GM12878 (cell line): ENCODE measurements at regions not wholly inside any gene's neighbourhood (a gene's known extent, or its start where the extent isn't known, plus 50 kb on each side); places are given as distances from the start of the nearest gene placed in this dataset.

Experiments used
- ATAC-seq: fragments of 200-7000 bp; cut with Tn5 transposase; 3 replicates; pipeline ENCODE4 v1.9.1; 2020; ENCODE audit warnings: mild to moderate bottlenecking, moderate library complexity
- BruUV-seq: library from RNA; stranded (reverse); fragments of 400-500 nt; replicated peaks from 2 replicates; lab custom pipeline; 2021; lab: Mats Ljungman, UMichigan
- CTCF ChIA-PET: fragments of 300-600 bp; sonication (Branson Sonifier 250); formaldehyde crosslinking; extraction: SDS; loops from one replicate; lab custom pipeline; 2021; ENCODE audit warnings: inconsistent platforms; lab: Yijun Ruan, JAX
- POLR2A ChIA-PET: fragments of 350-600 bp; formaldehyde crosslinking; extraction: SDS; loops from one replicate; lab custom pipeline; 2021; ENCODE audit warnings: inconsistent platforms; lab: Charles Lee
- RAD21 ChIA-PET: fragments of 300-600 bp; sonication (Branson Sonifier 250); formaldehyde crosslinking; loops from one replicate; lab custom pipeline; 2023; ENCODE audit warnings: antibody characterized with exemption; ENCODE audit not compliant: unreplicated experiment; lab: Charles Lee
- SMC1A ChIA-PET: fragments of 300-600 bp; sonication (Branson Sonifier 250); formaldehyde crosslinking; loops from one replicate; lab custom pipeline; 2023; ENCODE audit not compliant: unreplicated experiment, uncharacterized antibody; lab: Charles Lee
- DNase-seq: peaks from one replicate; pipeline ENCODE4 v3.0.0-alpha.2; 2011; ENCODE audit warnings: low read depth, low spot score
- FAIRE-seq: peaks from 3 replicates; lab custom pipeline; 2011; peaks lifted over from hg19 to GRCh38; lab: Jason Lieb, UNC
- H2AFZ ChIP-seq: 2 replicates; pipeline ENCODE4 v1.6.0; 2011; ENCODE audit warnings: low read depth, low read length, control low read depth; ENCODE audit not compliant: control insufficient read depth
- H3K27ac ChIP-seq: 2 replicates; pipeline ENCODE4 v1.5.1; 2011; ENCODE audit warnings: control low read depth; ENCODE audit not compliant: control insufficient read depth, insufficient read depth
- H3K27me3 ChIP-seq, 2 experiments: replicated peaks in 1 of 2; 2 replicates each; pipeline versions ENCODE4 v1.6.0 to v1.6.1; 2011; ENCODE audit warnings: low read length in 1 of 2; ENCODE audit not compliant: control insufficient read depth in 2 of 2, insufficient read depth in 2 of 2
- H3K36me3 ChIP-seq, 2 experiments: 2 replicates each; pipeline ENCODE4 v1.5.1; 2011; ENCODE audit warnings: low read length in 1 of 2; ENCODE audit not compliant: control insufficient read depth in 2 of 2, insufficient read depth in 2 of 2
- H3K4me1 ChIP-seq: 2 replicates; pipeline ENCODE4 v1.6.1; 2011; ENCODE audit warnings: mild to moderate bottlenecking, low read length, moderate library complexity, mixed read lengths; ENCODE audit not compliant: control insufficient read depth, insufficient read depth
- H3K4me2 ChIP-seq: 2 replicates; pipeline ENCODE4 v1.6.0; 2011; ENCODE audit warnings: control low read depth; ENCODE audit not compliant: control insufficient read depth, insufficient read depth
- H3K4me3 ChIP-seq: fragments of 200-600 bp; sonication (generic); 2 replicates; pipeline ENCODE4 v1.5.1; 2016
- H3K79me2 ChIP-seq: 2 replicates; pipeline ENCODE4 v1.6.0; 2011; ENCODE audit warnings: low read length; ENCODE audit not compliant: control insufficient read depth, insufficient read depth
- H3K9ac ChIP-seq: 2 replicates; pipeline ENCODE4 v1.8.0; 2011; ENCODE audit warnings: low read length, control low read depth, mixed read lengths; ENCODE audit not compliant: control insufficient read depth, insufficient read depth
- H3K9me3 ChIP-seq: replicated peaks from 3 replicates; pipeline ENCODE4 v1.5.1; 2011; ENCODE audit warnings: mild to moderate bottlenecking, low read length; ENCODE audit not compliant: control insufficient read depth, insufficient read depth
- H4K20me1 ChIP-seq: 2 replicates; pipeline ENCODE4 v1.6.0; 2011; ENCODE audit not compliant: control insufficient read depth, insufficient read depth
- BACH1 ChIP-seq: fragments of 450-650 bp; IDR thresholded peaks from 2 replicates; pipeline ENCODE4 v1.6.1; 2017; ENCODE audit warnings: mild to moderate bottlenecking, borderline replicate concordance
- CEBPZ ChIP-seq: fragments of 150-350 bp; IDR thresholded peaks from 2 replicates; pipeline ENCODE4 v1.6.1; 2016; ENCODE audit warnings: low read depth, low read length
- CREB1 ChIP-seq: IDR thresholded peaks from 2 replicates; pipeline ENCODE4 v1.6.1; 2012; ENCODE audit warnings: low read depth, mild to moderate bottlenecking, inconsistent platforms
- JUNB ChIP-seq: IDR thresholded peaks from 2 replicates; pipeline ENCODE4 v1.6.1; 2016; ENCODE audit warnings: antibody characterized with exemption, mild to moderate bottlenecking
- KAT2A ChIP-seq: conservative IDR thresholded peaks from 2 replicates; pipeline ENCODE4 v1.6.1; 2011; ENCODE audit warnings: low read depth, low read length; ENCODE audit not compliant: control insufficient read depth
- MEF2B ChIP-seq: fragments of 450-650 bp; IDR thresholded peaks from 2 replicates; pipeline ENCODE4 v1.6.1; 2018; ENCODE audit warnings: mild to moderate bottlenecking, moderate library complexity; ENCODE audit not compliant: partially characterized antibody, poor library complexity, severe bottlenecking
- NRF1 ChIP-seq: conservative IDR thresholded peaks from 2 replicates; pipeline ENCODE4 v1.6.1; 2011; ENCODE audit warnings: mild to moderate bottlenecking, low read depth, low read length, improper control_type of control experiment
- PAX8 ChIP-seq: fragments of 450-650 bp; IDR thresholded peaks from 2 replicates; pipeline ENCODE4 v1.6.1; 2017; ENCODE audit warnings: mild to moderate bottlenecking, moderate library complexity
- RELA ChIP-seq: fragments of 450-650 bp; IDR thresholded peaks from 2 replicates; pipeline ENCODE4 v1.8.0; 2014; ENCODE audit warnings: borderline replicate concordance; ENCODE audit not compliant: partially characterized antibody
- SIN3A ChIP-seq: IDR thresholded peaks from 2 replicates; pipeline ENCODE4 v1.6.1; 2012; ENCODE audit warnings: low read depth, low read length, improper control_type of control experiment
- SIX5 ChIP-seq: IDR thresholded peaks from 2 replicates; pipeline ENCODE4 v1.6.1; 2011; ENCODE audit warnings: mild to moderate bottlenecking, low read depth, low read length, moderate library complexity; ENCODE audit not compliant: severe bottlenecking
- USF1 ChIP-seq: IDR thresholded peaks from 2 replicates; pipeline ENCODE4 v1.6.1; 2011; ENCODE audit warnings: borderline replicate concordance, low read depth, mild to moderate bottlenecking, moderate library complexity, mixed read lengths, low read length; ENCODE audit not compliant: insufficient read depth; ENCODE audit errors: extremely low read length
- WGBS: methylation state at CpG from one replicate; pipeline ENCODE4 v1.1.6; 2016; ENCODE audit warnings: low lambda C conversion rate; ENCODE audit not compliant: insufficient replicate concordance, insufficient coverage; ENCODE audit errors: missing lambda C conversion rate; 5-methylcytosine and 5-hydroxymethylcytosine counted together
- in situ Hi-C: fragments of 300-500 bp; cut with MboI; formaldehyde crosslinking; loops from 9 replicates; pipeline ENCODE4 v1.14.3; 2018; ENCODE audit warnings: mixed read lengths
- intact Hi-C: fragments of 100-400 bp; cut with micrococcal nuclease; formaldehyde crosslinking; loops from one replicate; pipeline ENCODE4 v1.14.2; 2022; ENCODE audit not compliant: unreplicated experiment
- TF ChIP-seq, protein P1 (sequence below): IDR thresholded peaks from 2 replicates; pipeline ENCODE4 v1.6.1; 2012; ENCODE audit warnings: low read length, inconsistent platforms

DNA sequence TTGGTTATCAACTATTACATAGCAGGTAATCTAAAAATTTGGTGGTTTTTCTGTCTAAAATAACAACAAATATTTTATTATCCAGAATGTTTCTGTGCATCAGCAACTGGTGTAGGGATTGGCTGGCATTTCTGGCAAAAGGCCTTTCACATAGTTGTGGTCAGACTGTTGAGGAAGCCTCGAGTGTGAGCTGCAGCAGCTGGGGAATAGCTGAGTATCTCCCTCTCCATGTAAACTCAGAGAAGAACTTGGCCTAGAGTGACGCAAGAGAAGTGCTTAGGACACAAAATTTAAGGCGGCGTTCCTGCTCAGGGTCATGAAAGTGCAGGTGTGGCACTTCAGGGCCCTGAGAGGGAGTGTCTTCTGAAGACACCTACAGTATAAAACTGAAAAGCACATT is 558.9 kb downstream of the SPOCK3 start:
- Histone ChIP-seq H3K27ac (no peak overlapping the region), H3K4me2 (no peak overlapping the region), H3K4me1 (no peaks in the 10 kb centered on the region), H3K4me3 (no peak overlapping the region), H3K27me3 (no peaks in the 10 kb centered on the region), H3K79me2 (no peaks in the 10 kb centered on the region), H3K36me3 (no peaks in the 10 kb centered on the region), H2AFZ (no peak overlapping the region), H3K9me3 (peaks cover 2% of the 10 kb centered on the region; the same call in 1 of the 3 replicates), H3K9ac (no peak overlapping the region), H4K20me1 (no peaks in the 10 kb centered on the region)
- WGBS: 83% methylated on average over 4 of the region's 4 CpGs
- CTCF ChIA-PET: no interaction called here
- intact Hi-C loops: no loop called here
- TF ChIP-seq KAT2A (no peak), SIX5 (no peak), JUNB (no peak), RELA (no peak), CREB1 (no peak), SIN3A (no peak), BACH1 (no peak), PAX8 (no peak), NRF1 (no peak), MEF2B (no peak), USF1 (no peak), CEBPZ (no peak)
- TF ChIP-seq, protein P1, sequence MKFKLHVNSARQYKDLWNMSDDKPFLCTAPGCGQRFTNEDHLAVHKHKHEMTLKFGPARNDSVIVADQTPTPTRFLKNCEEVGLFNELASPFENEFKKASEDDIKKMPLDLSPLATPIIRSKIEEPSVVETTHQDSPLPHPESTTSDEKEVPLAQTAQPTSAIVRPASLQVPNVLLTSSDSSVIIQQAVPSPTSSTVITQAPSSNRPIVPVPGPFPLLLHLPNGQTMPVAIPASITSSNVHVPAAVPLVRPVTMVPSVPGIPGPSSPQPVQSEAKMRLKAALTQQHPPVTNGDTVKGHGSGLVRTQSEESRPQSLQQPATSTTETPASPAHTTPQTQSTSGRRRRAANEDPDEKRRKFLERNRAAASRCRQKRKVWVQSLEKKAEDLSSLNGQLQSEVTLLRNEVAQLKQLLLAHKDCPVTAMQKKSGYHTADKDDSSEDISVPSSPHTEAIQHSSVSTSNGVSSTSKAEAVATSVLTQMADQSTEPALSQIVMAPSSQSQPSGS: no peak
- no peak for DNase-seq
- SMC1A ChIA-PET: no interaction called here
- no peak for FAIRE-seq
- no peak for ATAC-seq
- RAD21 ChIA-PET: no interaction called here
- in situ Hi-C loops: no loop called here
- POLR2A ChIA-PET: no interaction called here
- no TSS peak for BruUV-seq
